K562 (cell line): ENCODE measurements at regions not wholly inside any gene's neighbourhood (a gene's known extent, or its start where the extent isn't known, plus 50 kb on each side); places are given as distances from the start of the nearest gene placed in this dataset.

Experiments
- ATAC-seq: fragments of 200-7000 bp; cut with Tn5 transposase; 3 replicates; pipeline ENCODE4 v1.9.1; 2020; ENCODE audit warnings: moderate library complexity
- BruUV-seq: library from RNA; stranded (reverse); fragments of 400-500 nt; replicated peaks from 2 replicates; lab custom pipeline; 2021; lab: Mats Ljungman, UMichigan
- CTCF ChIA-PET: fragments of 300-600 bp; formaldehyde crosslinking; extraction: SDS; loops from one replicate; lab custom pipeline; 2021; ENCODE audit warnings: low intra/inter-chr PET ratio; lab: Yijun Ruan, JAX
- POLR2A ChIA-PET: fragments of 300-600, 350-650 bp; sonication (Branson Sonifier 250); formaldehyde crosslinking; extraction: SDS; loops from one replicate; lab custom pipeline; 2021; ENCODE audit warnings: antibody characterized with exemption, inconsistent platforms; lab: Yijun Ruan, JAX
- DNase-seq, 4 experiments: peaks; one replicate each; pipeline versions ENCODE4 v3.0.0 to v3.0.0-alpha.2; 2011 to 2018; ENCODE audit warnings: low spot score in 3 of 4, mixed read lengths in 3 of 4; ENCODE audit errors: extremely low read depth in 1 of 4
- FAIRE-seq: peaks from 2 replicates; lab custom pipeline; 2011; peaks lifted over from hg19 to GRCh38; lab: Jason Lieb, UNC
- H2AFZ ChIP-seq: 2 replicates; pipeline ENCODE4 v1.6.0; 2011; ENCODE audit warnings: low read depth, low read length, control low read depth, inconsistent platforms
- H3K27ac ChIP-seq: fragments of 200-600 bp; 3 replicates; pipeline ENCODE4 v1.8.0; 2011; ENCODE audit warnings: low read depth, mild to moderate bottlenecking, control low read depth, inconsistent platforms, low read length, moderate library complexity, mixed read lengths; ENCODE audit errors: extremely low read depth
- H3K27me3 ChIP-seq, 2 experiments: fragments of 300-600 bp in 1 of 2; 2 replicates in 1 of 2; 3 replicates in 1 of 2; pipeline versions ENCODE4 v1.6.0 to v1.8.0; 2011; ENCODE audit warnings: inconsistent platforms in 2 of 2, low read length in 2 of 2, mild to moderate bottlenecking in 1 of 2, mixed read lengths in 1 of 2, moderate library complexity in 1 of 2; ENCODE audit not compliant: control insufficient read depth in 2 of 2, insufficient read depth in 2 of 2
- H3K36me3 ChIP-seq: fragments of 300-600 bp; 3 replicates; pipeline ENCODE4 v1.8.0; 2011; ENCODE audit warnings: mild to moderate bottlenecking, low read length, inconsistent platforms; ENCODE audit not compliant: control insufficient read depth, insufficient read depth
- H3K4me1 ChIP-seq, 2 experiments: fragments of 200-600 bp in 1 of 2; replicated peaks in 1 of 2; 2 replicates in 1 of 2; 3 replicates in 1 of 2; pipeline versions ENCODE4 v1.5.1 to v1.8.0; 2011; ENCODE audit warnings: inconsistent platforms in 2 of 2, low read length in 2 of 2, mild to moderate bottlenecking in 1 of 2, mixed read lengths in 1 of 2, moderate library complexity in 1 of 2; ENCODE audit not compliant: control insufficient read depth in 2 of 2, insufficient read depth in 2 of 2
- H3K4me2 ChIP-seq: 2 replicates; pipeline ENCODE4 v1.6.1; 2011; ENCODE audit warnings: low read length, control low read depth, inconsistent platforms, mixed read lengths; ENCODE audit not compliant: insufficient read depth
- H3K4me3 ChIP-seq: fragments of 200-600 bp; sonication (generic), shearing (Covaris generic); 2 replicates; pipeline ENCODE4 v1.5.1; 2016; ENCODE audit warnings: control low read depth, inconsistent platforms
- H3K79me2 ChIP-seq: fragments of 200-600 bp; 3 replicates; pipeline ENCODE4 v1.8.0; 2011; ENCODE audit warnings: low read length, inconsistent platforms; ENCODE audit not compliant: control insufficient read depth, insufficient read depth
- H3K9ac ChIP-seq, 2 experiments: 2 replicates each; pipeline versions ENCODE4 v1.6.0 to v1.6.1; 2011; ENCODE audit warnings: low read depth in 2 of 2, low read length in 2 of 2, control low read depth in 1 of 2, inconsistent platforms in 1 of 2, mild to moderate bottlenecking in 1 of 2, mixed read lengths in 1 of 2; ENCODE audit not compliant: insufficient read depth in 1 of 2
- H3K9me1 ChIP-seq: one replicate; pipeline ENCODE4 v1.6.0; 2011; ENCODE audit warnings: inconsistent platforms, mild to moderate bottlenecking, low read length, moderate library complexity; ENCODE audit not compliant: control insufficient read depth, insufficient read depth
- H3K9me3 ChIP-seq: replicated peaks from 2 replicates; pipeline ENCODE4 v1.5.1; 2011; ENCODE audit warnings: low read depth, low read length, inconsistent platforms; ENCODE audit not compliant: control insufficient read depth, insufficient read depth
- H4K20me1 ChIP-seq: replicated peaks from 2 replicates; pipeline ENCODE4 v1.6.1; 2011; ENCODE audit warnings: low read length, inconsistent platforms, mixed read lengths; ENCODE audit not compliant: control insufficient read depth, insufficient read depth
- CBX1 ChIP-seq: sonication (generic); IDR thresholded peaks from 2 replicates; pipeline ENCODE4 v1.6.1; 2016; ENCODE audit warnings: antibody characterized with exemption, low read depth, mild to moderate bottlenecking
- CCAR2 ChIP-seq: fragments of 200-400 bp; formaldehyde crosslinking; IDR thresholded peaks from 2 replicates; pipeline ENCODE4 v1.6.1; 2017; ENCODE audit warnings: mild to moderate bottlenecking, low read depth, low read length
- CHD2 ChIP-seq: IDR thresholded peaks from 2 replicates; pipeline ENCODE4 v1.6.1; 2011; ENCODE audit warnings: low read depth, low read length
- ETV6 ChIP-seq, 3 experiments: fragments of 150-350 bp in 1 of 3; sonication (generic) in 1 of 3; formaldehyde crosslinking in 1 of 3; IDR thresholded peaks; 2 replicates each; pipeline versions ENCODE4 v1.6.1 to v1.8.0; 2014 to 2022; ENCODE audit warnings: borderline replicate concordance in 2 of 3, low read depth in 2 of 3, antibody characterized with exemption in 1 of 3, low read length in 1 of 3, mild to moderate bottlenecking in 1 of 3, missing genetic modification reagents in 1 of 3
- FOXA3 ChIP-seq, 2 experiments: fragments of 450-650 bp in 1 of 2; sonication (generic) in 1 of 2; formaldehyde crosslinking; IDR thresholded peaks in 1 of 2; conservative IDR thresholded peaks in 1 of 2; 2 replicates each; pipeline versions ENCODE4 v1.4.0 to v1.8.0; 2020 to 2022; ENCODE audit warnings: mild to moderate bottlenecking in 2 of 2, missing genetic modification reagents in 1 of 2
- MEIS2 ChIP-seq: fragments of 450-650 bp; IDR thresholded peaks from 2 replicates; pipeline ENCODE4 v1.6.1; 2014; ENCODE audit warnings: mild to moderate bottlenecking; ENCODE audit not compliant: partially characterized antibody
- MYNN ChIP-seq, 2 experiments: sonication (generic); formaldehyde crosslinking in 1 of 2; IDR thresholded peaks; 2 replicates each; pipeline versions ENCODE4 v1.5.0 to v1.6.1; 2016 to 2020; ENCODE audit warnings: antibody characterized with exemption in 1 of 2, missing genetic modification reagents in 1 of 2
- NR2F6 ChIP-seq: fragments of 450-650 bp; formaldehyde crosslinking; IDR thresholded peaks from 2 replicates; pipeline ENCODE4 v1.4.0; 2020; ENCODE audit warnings: mild to moderate bottlenecking
- PML ChIP-seq: IDR thresholded peaks from 2 replicates; pipeline ENCODE4 v1.6.1; 2012; ENCODE audit warnings: low read length, inconsistent platforms
- SAP30 ChIP-seq: fragments of 200-600 bp; sonication (generic); IDR thresholded peaks from 2 replicates; pipeline ENCODE4 v1.6.1; 2012; ENCODE audit warnings: borderline replicate concordance, low read depth, mild to moderate bottlenecking, moderate library complexity, low read length, control low read depth, inconsistent platforms; ENCODE audit not compliant: insufficient read depth, poor library complexity, severe bottlenecking
- SREBF1 ChIP-seq: fragments of 150-350 bp; IDR thresholded peaks from 2 replicates; pipeline ENCODE4 v1.6.1; 2014; ENCODE audit warnings: antibody characterized with exemption, low read depth, low read length, borderline replicate concordance
- THRAP3 ChIP-seq: fragments of 450-650 bp; IDR thresholded peaks from 2 replicates; pipeline ENCODE4 v1.6.1; 2016; ENCODE audit warnings: mild to moderate bottlenecking, inconsistent platforms, borderline replicate concordance
- ZNF165 ChIP-seq: fragments of 250-450 bp; sonication (Bioruptor Pico); IDR thresholded peaks from 2 replicates; pipeline ENCODE4 v1.4.0; 2020; ENCODE audit warnings: borderline replicate concordance
- ZNF239 ChIP-seq: fragments of 250-450 bp; sonication (Bioruptor Pico); IDR thresholded peaks from 2 replicates; pipeline ENCODE4 v1.4.0; 2020; ENCODE audit warnings: mild to moderate bottlenecking
- WGBS: fragments of 100-300 bp; shearing (Covaris generic); methylation state at CpG from one replicate; pipeline ENCODE4 v1.1.6; 2016; ENCODE audit warnings: low coverage, mixed read lengths; ENCODE audit not compliant: insufficient coverage; ENCODE audit errors: missing lambda C conversion rate; 5-methylcytosine and 5-hydroxymethylcytosine counted together
- in situ Hi-C: fragments of 300-500 bp; cut with MboI; formaldehyde crosslinking; loops from 4 replicates; pipeline ENCODE4 v1.15.0; 2018; ENCODE audit warnings: inconsistent platforms, mixed read lengths
- intact Hi-C: fragments of 100-400 bp; cut with micrococcal nuclease; formaldehyde crosslinking; loops from 2 replicates; pipeline ENCODE4 v1.14.2; 2022
- TF ChIP-seq, protein P1 (sequence below): fragments of 250-450 bp; sonication (Bioruptor Pico); IDR thresholded peaks from 2 replicates; pipeline ENCODE4 v1.5.0; 2020; ENCODE audit warnings: mild to moderate bottlenecking, borderline replicate concordance
- TF ChIP-seq, protein P2 (sequence below): fragments of 450-650 bp; IDR thresholded peaks from 2 replicates; pipeline ENCODE4 v1.6.1; 2014; ENCODE audit warnings: low read depth, mild to moderate bottlenecking, moderate library complexity, borderline replicate concordance
- TF ChIP-seq, protein P3 (sequence below): fragments of 450-650 bp; formaldehyde crosslinking; conservative IDR thresholded peaks from 2 replicates; pipeline ENCODE4 v1.4.0; 2022; ENCODE audit warnings: mild to moderate bottlenecking, missing genetic modification characterization
- TF ChIP-seq, protein P4 (sequence below): IDR thresholded peaks from 2 replicates; pipeline ENCODE4 v1.6.1; 2011; ENCODE audit not compliant: insufficient read length; ENCODE audit errors: extremely low read depth

DNA sequence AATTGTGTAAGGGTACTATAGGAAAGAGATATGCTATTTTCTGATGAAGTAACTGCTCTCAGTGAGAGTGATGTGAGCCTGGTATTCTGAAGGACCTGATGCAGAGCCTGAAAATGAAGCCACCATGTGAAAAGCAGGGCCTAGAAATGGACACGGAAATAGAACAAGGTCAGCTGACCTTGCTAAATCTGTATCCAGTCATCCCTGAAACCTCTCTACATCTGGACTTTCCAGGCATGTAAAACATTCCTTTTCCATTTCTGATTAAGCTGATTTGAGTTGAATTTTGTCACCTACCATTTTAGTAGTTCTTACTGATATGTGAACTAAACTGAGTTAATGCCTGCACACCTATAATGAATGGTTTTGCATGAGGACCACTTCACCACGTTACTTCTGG is 72.4 kb upstream of the NEIL3 start:
- Histone ChIP-seq H2AFZ (no peak overlapping the region), H3K27ac (no peak overlapping the region), H3K4me2 (no peak overlapping the region), H3K4me3 (no peak overlapping the region), H3K9me3 (no peaks in the 10 kb centered on the region), H3K9me1 (no peaks in the 10 kb centered on the region), H3K36me3 (no peaks in the 10 kb centered on the region), H3K9ac (no peak overlapping the region), H3K4me1 (no peaks in the 10 kb centered on the region), H3K79me2 (no peaks in the 10 kb centered on the region), H3K27me3 (no peaks in the 10 kb centered on the region), H4K20me1 (no peaks in the 10 kb centered on the region)
- intact Hi-C loops, result no loop called here
- CTCF ChIA-PET, result no interaction called here
- POLR2A ChIA-PET, result no interaction called here
- ATAC-seq, result no peak
- in situ Hi-C loops, result no loop called here
- 14% methylated on average over 2 of the region's 2 CpGs for WGBS
- no peak for FAIRE-seq
- no peak for DNase-seq
- BruUV-seq, result no TSS peak
- TF ChIP-seq FOXA3 (CRISPR knock-in tag; conservative IDR thresholded peaks at IDR 0.05 in 1 of 2, IDR thresholded peaks at IDR 0.05 in 1 of 2) (no peak), MEIS2 (no peak), NR2F6 (CRISPR knock-in tag) (no peak), PML (no peak), MYNN (IDR thresholded peaks at IDR 0.05) (no peak), MYNN (CRISPR knock-in tag; IDR thresholded peaks at IDR 0.05) (no peak), CHD2 (no peak), ZNF165 (no peak), THRAP3 (no peak), SREBF1 (no peak), ZNF239 (CRISPR knock-in tag) (no peak), CBX1 (no peak), CCAR2 (no peak), SAP30 (no peak), ETV6 (IDR thresholded peaks at IDR 0.05; ENCODE audit: borderline replicate concordance in 1 of 2, low read depth in 2 of 2, low read length in 1 of 2) (no peak), ETV6 (CRISPR knock-in tag; IDR thresholded peaks at IDR 0.05; ENCODE audit: borderline replicate concordance) (no peak)
- TF ChIP-seq, protein P1, sequence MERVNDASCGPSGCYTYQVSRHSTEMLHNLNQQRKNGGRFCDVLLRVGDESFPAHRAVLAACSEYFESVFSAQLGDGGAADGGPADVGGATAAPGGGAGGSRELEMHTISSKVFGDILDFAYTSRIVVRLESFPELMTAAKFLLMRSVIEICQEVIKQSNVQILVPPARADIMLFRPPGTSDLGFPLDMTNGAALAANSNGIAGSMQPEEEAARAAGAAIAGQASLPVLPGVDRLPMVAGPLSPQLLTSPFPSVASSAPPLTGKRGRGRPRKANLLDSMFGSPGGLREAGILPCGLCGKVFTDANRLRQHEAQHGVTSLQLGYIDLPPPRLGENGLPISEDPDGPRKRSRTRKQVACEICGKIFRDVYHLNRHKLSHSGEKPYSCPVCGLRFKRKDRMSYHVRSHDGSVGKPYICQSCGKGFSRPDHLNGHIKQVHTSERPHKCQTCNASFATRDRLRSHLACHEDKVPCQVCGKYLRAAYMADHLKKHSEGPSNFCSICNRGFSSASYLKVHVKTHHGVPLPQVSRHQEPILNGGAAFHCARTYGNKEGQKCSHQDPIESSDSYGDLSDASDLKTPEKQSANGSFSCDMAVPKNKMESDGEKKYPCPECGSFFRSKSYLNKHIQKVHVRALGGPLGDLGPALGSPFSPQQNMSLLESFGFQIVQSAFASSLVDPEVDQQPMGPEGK (CRISPR knock-in tag), result no peak
- TF ChIP-seq, protein P2, sequence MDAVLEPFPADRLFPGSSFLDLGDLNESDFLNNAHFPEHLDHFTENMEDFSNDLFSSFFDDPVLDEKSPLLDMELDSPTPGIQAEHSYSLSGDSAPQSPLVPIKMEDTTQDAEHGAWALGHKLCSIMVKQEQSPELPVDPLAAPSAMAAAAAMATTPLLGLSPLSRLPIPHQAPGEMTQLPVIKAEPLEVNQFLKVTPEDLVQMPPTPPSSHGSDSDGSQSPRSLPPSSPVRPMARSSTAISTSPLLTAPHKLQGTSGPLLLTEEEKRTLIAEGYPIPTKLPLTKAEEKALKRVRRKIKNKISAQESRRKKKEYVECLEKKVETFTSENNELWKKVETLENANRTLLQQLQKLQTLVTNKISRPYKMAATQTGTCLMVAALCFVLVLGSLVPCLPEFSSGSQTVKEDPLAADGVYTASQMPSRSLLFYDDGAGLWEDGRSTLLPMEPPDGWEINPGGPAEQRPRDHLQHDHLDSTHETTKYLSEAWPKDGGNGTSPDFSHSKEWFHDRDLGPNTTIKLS, result no peak
- TF ChIP-seq, protein P3, sequence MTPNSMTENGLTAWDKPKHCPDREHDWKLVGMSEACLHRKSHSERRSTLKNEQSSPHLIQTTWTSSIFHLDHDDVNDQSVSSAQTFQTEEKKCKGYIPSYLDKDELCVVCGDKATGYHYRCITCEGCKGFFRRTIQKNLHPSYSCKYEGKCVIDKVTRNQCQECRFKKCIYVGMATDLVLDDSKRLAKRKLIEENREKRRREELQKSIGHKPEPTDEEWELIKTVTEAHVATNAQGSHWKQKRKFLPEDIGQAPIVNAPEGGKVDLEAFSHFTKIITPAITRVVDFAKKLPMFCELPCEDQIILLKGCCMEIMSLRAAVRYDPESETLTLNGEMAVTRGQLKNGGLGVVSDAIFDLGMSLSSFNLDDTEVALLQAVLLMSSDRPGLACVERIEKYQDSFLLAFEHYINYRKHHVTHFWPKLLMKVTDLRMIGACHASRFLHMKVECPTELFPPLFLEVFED (CRISPR knock-in tag), result no peak
- TF ChIP-seq, protein P4, sequence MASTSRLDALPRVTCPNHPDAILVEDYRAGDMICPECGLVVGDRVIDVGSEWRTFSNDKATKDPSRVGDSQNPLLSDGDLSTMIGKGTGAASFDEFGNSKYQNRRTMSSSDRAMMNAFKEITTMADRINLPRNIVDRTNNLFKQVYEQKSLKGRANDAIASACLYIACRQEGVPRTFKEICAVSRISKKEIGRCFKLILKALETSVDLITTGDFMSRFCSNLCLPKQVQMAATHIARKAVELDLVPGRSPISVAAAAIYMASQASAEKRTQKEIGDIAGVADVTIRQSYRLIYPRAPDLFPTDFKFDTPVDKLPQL, result no peak
